DMS114 treated with DMSO at 0.1 percent for 48 hours (cell line): ENCODE measurements at regions not wholly inside any gene's neighbourhood (a gene's known extent, or its start where the extent isn't known, plus 50 kb on each side); places are given as distances from the start of the nearest gene placed in this dataset.

Source experiments
- DNase-seq: peaks from one replicate; lab custom pipeline; 2025; ENCODE audit not compliant: unreplicated experiment; lab: John Stamatoyannopoulos, UW

DNA sequence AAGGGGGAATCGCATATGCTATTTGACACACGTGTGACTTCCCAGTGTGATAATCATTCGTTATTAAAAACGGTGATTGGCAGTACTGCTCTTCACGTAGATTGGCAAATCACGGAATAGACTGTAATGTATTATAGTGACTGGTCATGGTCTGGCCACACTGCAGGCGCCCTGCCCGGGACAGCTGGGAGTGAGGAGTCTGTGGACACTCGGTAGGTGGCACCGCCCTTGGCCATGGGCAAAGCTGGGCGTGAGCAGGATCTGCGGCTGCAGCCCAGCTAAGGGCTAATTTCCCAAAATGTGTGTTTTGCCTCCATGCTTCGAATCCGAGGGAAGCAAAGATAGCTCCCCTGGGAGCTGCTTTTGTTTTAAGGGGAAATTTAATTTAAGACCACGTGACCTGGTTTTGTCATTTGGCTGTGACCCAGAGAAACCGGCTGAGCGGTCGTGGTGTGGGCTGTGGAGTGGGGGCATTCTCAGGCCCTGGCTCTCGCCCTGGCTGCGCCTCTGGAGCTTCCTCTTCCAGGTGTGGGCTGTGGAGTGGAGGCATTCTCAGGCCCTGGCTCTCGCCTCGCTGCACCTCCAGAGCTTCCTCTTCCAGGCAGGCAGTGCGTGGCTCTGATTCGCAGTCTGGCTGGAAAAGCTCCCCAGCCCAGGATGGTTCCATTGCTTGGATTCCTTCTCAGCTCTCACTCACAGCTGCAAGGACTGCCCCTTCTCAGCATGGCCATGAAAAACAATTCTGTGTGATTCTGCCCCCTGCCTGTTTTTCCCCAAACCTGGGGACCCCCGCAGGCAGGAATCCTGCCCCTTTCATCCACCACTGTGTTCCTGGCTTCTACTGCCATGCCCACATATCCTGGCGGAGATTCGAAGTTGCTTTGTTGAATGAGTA is 131.1 kb downstream of the OLFM1 start:
- no peak for DNase-seq

DNA sequence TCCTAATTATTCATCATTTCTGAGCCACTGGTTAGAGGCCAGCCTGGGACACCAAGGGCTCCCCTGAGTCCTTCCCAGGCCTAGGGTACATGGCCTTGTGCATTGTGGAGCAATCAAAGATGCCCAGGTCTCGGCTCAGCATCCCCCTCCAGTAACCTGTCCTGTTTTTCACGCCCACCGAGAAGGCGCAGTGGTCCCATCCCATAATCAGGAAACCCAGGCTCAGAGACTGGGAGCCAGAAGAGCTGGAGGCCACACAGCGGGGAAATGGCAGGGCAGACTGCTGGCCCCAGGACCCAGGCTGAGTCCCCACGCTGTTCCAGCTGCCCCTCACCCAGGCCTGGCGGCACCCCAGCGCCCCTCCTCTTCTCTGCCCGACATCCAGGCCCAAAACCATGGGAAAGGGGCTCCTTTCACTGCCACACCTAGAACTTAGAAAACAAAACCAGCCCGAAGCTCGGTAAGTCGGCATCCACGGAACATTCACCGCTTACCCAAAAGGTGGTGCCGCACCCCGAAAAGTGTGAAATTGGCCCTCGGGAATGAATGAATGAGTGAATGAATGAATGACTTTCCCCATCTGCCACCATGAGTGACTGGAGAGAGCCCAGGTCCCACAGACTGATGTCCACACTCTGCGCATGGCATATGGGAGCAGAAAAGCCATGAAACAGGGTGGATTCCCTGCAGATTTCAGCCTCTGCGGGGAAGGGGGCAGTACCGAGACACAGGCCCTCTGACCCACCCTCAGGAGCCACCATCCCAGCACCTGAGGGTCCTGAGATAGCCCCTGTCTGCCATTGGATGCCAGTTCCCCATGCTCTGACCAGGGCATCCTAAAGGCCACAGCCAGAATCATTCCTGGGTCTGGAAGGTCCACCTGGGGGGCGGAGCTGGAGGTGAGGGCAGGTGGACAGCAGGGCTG is 132.5 kb downstream of the OLFM1 start:
- DNase-seq, result no peak

DNA sequence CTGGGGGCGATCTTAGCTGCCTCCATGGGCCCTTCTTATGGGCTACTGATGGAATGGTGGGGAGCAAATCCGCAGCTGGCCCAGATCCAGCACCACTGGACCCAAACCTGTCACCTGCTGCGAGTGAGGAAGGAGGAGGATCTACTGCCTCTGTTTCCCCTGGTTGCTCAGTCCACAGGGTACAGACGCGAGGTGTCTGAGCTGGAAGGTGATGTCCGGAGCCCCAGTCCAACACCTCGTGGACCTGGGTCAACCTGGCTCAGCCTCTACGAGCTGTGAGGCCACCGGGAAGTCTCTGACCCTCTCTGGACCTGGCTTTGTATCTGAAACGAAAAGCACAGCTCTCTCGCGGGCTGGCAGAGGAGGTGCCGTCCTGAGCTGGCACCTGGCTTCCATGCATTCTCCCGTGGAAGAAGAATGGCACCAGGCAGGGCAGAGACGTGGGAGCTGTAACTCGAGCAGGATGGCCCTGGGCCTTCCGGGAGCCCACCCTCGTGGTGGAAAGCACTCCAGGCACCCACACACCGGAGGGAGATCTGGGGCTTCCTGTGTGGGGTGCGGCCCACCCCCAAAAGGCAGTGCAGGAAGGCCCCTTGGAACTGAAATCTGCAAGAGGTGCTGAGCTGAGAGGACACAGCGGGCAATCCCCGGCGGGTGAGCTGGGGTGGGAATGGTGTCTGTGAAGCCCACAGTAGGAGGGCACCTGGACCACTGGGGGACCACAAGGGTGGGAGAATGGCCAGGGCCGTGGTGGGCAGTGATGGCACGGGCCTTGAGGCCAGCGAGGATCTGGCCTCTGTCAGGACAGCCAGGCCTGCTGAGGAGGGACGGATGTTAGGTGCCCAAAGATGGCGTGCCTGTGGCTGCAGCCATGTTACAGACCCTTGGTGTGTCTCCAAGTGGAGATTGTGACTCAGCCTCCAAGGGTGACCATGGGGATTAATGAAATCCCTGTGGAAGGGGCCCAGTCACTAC is 133.4 kb downstream of the OLFM1 start:
- DNase-seq, result no peak

DNA sequence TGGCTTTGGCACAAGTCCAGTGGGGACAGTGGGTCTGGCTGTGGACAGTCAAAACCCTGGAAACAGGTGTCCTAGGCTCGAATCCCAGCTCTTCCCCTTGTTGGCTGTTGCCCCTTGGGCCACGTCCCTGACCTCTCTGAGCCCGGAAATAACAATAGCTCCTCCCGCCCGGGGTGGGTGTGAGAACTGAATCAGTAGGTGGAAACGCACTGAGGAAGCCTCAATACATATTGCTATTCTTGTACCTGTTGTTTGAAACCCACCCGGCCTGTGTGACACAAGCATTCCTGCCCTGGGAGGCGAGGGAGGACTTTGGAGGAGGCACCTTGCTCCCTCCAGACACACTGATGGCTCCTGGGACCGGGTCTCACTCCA is 134.1 kb downstream of the OLFM1 start:
- no peak for DNase-seq

DNA sequence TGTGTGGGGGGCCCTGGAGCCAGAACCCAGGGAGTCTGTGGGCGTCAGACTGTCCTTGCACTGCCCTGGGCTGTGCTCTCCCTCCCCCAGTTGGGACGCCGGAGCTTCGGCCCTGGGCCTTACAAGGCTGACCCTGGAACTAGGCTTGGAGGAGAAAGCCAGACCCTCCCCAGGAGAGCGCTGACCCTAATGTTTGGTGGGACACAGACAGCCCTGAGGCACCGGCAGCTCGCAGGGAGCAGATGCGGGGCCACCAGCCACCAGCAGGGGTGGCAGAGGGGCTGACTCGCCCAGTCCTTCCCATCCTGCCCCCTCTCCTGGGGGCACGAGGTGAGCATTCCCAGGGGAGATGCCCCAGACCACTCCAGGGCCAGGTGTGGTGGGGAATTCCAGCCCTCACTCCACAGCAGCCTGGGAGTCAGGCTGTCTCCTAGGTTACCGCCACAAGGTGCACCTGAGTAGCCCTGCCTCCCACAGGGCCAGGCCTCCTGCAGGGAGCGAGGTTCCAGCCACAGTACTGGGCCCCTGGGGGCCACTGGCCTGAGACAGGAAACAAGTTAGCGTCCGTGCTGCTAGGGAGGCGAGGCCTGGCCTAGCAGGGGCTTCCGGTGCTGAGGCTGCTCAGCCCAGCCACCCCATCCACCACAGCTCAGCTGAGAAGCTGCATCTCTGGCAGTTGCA is 134.6 kb downstream of the OLFM1 start:
- DNase-seq, result no peak

DNA sequence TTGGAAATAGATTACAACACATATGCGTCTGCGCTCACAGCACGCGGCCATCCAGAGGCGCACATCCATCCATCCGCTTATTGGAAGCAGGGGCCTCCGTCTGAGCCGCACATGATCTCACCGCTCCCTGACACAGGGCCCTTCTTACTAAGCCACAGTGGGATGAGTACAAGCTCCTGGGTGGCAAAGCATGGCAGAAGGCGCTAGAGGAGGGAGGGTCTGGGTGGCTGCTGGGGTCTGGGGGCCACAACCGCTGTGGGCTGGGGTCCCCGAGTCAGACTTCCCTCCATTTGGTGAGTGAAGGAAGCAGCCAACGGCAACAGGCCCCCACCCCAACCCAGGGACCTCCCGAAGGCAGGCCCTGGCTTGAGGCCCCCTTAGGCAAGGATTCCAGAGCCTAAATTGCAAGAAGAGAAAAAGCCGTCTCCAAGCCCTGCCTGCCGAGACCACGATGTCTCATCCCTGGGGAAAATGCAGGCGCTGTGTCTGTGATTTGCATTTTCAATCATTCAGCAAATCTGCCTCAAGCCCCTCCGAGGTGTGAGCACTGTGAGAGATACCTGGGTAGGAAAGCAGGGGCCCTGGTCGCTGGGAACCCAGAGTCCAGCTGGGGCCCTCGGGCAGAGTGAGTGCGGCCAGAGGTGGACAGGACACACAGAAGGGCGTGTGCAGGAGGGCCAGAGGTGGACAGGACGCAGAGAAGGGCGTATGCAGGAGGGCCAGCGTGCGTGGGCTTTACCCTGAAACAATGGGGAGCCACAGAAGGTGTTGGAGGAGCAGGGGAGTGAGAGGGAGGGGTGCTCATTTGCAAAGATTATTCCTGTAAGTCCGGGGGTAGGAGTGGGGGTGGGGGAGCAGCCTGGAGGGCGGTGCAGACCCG is 135.7 kb downstream of the OLFM1 start:
- no peak for DNase-seq

DNA sequence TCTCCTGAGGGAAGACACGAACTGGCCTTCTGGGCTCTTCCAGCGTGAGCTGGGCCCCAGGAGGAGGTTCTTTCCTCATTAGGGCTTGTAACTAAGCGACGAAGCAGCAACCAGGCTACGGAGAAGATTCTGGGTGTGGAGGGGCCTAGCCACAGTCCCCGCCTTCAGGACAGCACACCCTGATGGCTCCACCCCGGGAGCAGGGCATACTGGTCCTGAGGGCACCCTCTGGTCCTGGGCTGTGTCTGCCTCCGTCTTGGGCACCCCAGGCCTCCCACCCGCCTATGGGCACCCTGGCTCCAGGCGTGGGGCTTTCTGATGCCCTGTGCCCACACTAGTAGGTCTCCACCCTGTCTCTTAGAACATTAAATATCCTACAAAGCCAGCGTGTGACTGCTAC is 136.4 kb downstream of the OLFM1 start:
- no peak for DNase-seq

DNA sequence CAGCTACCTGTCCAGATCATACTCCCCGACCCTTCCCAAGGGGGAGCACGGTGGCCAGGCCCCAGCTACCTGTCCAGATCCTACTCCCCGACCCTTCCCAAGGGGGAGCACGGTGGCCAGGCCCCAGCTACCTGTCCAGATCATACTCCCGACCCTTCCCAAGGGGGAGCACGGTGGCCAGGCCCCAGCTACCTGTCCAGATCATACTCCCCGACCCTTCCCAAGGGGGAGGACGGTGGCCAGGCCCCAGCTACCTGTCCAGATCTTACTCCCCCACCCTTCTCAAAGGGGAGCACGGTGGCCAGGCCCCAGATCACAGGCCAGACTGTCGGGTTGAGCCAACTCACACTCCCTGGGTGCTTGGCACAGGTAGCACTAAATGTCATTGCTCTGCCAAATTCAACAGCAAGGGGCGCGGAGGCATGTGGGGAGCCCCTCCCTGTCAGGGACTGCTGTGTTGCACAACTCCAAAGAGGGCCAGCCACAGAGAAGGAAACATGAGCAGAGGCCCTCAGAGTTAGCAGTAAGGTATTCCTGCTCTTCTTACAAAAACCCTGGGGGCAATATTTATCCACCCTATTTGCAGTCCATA is 136.9 kb downstream of the OLFM1 start:
- no peak for DNase-seq

DNA sequence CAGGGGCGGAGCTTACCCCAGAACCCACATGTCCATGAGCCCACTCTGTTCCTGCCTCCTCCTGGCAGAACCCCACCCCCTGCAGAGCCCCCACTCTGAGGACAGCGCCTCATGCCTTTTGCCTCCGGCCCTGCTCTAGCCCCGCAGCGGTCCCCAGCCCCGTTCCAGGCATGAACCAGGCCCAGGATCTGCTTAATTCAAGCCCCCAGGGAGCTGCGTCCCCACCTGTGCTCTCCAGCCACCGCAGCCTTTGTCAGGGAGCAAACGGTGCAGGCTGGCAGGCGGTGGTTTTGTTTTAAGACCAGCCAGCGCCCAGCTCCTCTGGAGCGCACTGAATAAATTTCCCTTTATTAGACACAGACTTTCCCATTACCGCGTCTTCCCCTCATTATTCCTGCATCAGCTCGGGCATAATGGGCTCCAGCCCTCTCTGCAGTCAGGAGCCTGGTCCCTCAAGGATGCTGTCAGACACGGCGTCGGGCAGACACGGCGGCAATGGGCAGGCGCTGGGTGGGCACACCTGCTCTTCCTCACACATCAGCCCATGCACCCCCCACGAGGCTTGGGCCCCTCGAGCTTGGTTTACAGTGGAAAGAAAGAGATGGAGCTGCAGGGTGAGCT is 137.6 kb downstream of the OLFM1 start:
- no peak for DNase-seq

DNA sequence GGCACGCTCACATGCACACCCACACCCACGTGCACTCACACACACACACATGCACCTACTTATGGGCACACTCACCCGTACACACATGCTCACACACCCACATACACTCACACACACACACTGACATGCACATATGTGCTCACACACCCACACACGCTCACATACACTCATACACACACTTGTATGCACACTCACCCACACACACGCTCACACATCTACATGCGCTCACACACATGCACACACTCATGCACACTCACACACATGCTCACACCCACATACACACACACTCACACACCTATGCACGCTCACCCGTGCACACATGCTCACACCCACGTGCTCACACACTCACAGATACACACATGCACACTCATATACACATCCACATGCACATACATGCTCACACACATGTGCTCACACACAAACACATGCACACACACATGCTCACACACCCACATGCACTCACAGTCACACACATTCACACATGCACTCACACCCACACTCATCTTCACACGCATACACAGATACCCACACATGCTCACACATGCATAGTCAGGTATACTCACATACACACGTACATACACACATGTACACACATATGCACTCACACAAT is 138.3 kb downstream of the OLFM1 start:
- no peak for DNase-seq

DNA sequence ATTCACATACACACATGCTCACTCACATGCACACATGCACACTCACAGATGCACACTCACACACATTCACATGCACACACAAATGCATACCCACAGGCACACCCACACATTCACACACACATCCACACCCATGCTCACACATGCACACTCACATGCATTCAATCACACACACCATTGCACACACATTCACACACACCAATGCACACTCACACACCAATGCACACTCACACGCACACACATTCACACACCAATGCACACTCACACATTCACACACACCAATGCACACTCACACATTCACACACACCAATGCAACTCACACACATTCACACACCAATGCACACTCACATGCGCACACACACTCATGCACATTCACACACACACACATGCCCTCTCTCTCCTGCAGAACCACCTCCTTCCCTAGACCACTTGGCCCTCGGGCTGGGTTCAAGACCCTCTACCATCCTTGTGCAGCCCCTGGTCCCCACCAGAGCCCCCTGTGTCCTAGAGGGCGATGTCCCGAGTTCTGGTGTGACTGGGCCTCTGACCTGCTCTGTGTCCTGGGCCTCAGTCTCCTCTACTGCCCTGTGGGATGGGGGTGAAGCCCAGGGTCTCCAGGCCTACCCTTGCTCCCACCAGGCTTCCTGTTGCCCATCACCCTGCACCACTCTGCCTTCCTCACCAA is 139.0 kb downstream of the OLFM1 start:
- DNase-seq, result no peak

DNA sequence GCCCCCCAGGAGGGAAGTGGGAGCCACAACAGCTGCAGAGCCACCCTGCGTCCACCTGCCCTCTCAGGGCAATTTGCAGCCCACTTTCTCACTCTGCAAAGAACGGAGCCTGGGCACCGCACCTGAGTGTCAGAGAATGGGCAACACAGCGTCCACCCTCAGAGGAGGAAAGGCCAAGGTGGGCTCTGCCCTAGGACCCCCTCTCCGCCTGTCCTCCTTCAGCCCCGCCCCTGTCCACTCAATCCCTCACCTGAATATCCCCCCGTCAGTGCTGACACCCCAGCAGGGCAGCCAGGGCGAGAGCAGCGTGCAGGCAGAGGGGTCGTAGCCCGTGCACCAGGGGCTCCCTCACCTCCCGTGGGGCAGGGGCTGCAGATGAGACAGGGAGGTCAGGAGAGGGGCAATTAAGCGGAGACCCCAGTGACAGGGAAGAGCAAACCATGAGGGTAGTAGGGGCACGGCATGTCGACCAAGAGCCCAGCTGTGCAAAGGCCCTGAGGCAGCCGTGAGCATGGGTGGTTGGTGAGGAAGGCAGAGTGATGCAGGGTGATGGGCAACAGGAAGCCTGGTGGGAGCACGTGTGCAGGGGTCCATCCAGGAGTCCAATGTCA is 140.3 kb downstream of the OLFM1 start:
- no peak for DNase-seq

DNA sequence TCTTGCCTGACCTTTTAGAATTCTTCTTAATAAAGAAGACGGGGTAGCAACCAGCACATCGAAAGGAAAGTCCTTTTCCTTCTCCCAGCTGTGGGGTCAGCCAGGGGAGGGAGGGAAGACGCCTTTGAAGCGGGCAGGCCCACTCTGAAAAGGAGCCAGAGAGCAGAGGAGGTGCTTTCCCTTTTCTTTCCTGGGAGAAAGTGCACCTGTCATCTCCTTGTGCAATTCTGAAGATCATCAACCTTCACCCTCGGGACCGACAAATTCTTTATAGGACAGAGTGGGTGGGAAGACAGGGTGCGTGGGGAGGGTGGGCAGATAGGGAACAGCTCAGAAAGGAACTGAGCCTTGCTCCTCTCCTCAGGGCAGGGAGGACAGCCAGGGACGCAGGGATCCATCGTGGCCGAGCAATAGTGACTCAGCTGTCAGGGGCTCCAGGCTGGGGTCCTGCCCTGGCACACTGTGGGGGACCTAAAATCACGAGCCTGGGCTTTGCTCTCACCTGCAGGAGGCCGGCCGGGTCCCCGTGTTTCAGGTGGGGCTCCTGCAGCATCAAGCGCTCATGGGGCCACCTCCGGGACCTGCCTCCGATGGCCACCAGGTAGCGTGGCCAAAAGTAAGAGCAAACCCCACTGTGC is 141.0 kb downstream of the OLFM1 start:
- DNase-seq, result no peak

DNA sequence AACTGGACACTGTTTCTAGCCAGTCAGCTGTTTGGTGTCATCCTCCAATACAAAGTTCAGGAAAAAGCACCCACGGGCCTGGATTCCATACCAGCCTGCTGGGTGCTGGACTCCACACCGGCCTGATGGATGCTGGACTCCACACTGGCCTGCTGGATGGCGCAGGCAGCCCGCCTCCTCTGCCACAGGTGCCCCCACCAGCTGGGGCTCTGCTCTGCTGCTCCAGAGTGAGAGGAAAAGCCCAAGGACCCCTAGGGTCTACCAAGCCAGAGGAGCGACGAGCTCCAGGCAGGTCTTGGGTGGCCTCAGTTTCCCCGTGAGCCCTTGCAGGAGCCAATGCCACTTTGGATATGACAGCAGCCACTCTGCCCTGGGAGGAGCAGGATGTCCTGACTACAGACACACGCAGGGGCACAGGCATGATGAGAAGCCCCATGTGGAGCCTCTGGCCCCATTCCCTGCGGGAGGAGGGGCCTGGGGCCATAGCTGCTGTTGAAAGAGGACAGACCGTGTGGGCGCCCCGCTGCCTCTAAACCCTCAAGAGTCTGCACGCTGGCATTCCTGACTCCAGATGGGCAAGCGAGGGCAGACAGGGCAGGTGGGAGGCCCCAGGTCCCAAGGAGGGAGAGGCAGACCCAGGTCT is 141.6 kb downstream of the OLFM1 start:
- no peak for DNase-seq

DNA sequence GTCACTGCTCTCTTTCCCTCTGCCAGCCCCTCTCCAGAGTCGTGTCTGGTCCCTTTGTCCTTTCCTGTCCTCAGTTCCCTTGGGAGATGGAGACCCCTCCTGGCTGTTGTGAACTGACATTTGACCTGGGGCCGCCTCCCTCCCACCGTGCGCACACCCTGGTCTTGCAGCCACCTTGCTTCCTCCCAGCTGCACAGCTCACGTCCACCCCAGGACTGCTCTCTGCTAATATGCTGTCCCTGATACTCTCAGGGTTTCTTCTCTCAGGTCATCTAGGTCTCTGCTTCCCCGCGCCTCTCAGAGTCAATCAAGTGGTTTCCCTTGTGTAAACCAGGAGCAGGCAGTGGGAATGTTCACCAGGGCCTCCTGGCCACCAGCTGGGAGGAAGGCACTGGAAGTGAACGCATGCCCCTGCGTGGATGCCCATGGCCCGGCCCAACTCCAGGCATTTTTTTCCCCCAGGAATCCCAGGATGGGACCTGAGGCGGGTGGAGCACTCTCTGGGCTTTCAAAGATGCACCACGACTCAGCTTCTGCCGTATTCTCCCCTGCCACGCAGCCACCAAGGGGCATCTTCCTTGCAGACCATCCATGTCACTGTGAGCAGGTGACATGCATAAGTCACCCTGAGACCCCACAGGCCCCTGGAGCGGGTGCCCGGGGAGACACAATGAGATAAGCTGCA is 142.4 kb downstream of the OLFM1 start:
- DNase-seq, result no peak

DNA sequence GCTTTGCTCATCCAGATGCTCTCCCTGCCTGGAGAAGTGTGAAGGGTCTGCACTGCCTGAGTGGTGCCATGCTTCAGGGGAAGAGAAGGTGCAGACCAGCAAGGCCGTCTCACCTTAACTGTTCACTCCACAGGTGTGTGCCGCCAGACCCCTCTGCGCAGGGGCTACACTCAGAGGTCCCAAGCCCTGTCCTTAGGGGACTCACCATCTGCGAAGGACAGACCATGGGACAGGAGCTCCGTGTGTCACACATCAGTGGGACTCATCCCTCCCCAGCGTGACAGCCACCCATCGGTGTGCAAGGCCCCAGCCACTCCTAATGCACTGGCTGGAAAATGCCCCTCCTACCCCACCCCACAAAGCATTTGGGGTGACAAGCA is 142.9 kb downstream of the OLFM1 start:
- no peak for DNase-seq
